GM10266 (cell line): ENCODE measurements at regions not wholly inside any gene's neighbourhood (a gene's known extent, or its start where the extent isn't known, plus 50 kb on each side); places are given as distances from the start of the nearest gene placed in this dataset.

Source experiments
- DNase-seq: peaks from one replicate; pipeline ENCODE4 v3.0.0; 2012; ENCODE audit errors: extremely low spot score
- TF ChIP-seq, protein P1 (sequence below): IDR thresholded peaks from 2 replicates; pipeline ENCODE4 v1.5.1; 2012; ENCODE audit warnings: mild to moderate bottlenecking, low read depth; ENCODE audit not compliant: control insufficient read depth, insufficient read depth; ENCODE audit errors: missing control alignments

DNA sequence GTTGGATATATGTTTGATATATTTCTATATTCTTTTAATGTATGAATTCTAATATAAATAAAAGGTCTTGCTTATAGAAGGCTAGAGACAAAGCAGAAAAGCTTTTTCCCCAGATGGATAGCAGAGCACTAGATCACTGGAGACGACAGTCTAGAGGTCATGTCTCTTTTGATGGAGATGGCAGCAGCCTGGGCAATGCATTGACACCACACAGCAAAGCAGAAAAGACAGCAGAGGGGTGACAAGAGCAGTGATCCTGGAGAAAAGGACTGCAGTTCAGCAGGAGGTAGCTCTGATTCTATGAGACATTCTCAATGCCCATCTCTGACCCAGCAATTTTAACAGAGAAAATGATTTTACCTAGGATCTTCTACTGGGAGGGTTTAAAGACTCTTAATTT, 210.6 kb downstream of the DTHD1 start:
- TF ChIP-seq, protein P1, sequence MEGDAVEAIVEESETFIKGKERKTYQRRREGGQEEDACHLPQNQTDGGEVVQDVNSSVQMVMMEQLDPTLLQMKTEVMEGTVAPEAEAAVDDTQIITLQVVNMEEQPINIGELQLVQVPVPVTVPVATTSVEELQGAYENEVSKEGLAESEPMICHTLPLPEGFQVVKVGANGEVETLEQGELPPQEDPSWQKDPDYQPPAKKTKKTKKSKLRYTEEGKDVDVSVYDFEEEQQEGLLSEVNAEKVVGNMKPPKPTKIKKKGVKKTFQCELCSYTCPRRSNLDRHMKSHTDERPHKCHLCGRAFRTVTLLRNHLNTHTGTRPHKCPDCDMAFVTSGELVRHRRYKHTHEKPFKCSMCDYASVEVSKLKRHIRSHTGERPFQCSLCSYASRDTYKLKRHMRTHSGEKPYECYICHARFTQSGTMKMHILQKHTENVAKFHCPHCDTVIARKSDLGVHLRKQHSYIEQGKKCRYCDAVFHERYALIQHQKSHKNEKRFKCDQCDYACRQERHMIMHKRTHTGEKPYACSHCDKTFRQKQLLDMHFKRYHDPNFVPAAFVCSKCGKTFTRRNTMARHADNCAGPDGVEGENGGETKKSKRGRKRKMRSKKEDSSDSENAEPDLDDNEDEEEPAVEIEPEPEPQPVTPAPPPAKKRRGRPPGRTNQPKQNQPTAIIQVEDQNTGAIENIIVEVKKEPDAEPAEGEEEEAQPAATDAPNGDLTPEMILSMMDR, result no peak
- DNase-seq, result no peak

DNA sequence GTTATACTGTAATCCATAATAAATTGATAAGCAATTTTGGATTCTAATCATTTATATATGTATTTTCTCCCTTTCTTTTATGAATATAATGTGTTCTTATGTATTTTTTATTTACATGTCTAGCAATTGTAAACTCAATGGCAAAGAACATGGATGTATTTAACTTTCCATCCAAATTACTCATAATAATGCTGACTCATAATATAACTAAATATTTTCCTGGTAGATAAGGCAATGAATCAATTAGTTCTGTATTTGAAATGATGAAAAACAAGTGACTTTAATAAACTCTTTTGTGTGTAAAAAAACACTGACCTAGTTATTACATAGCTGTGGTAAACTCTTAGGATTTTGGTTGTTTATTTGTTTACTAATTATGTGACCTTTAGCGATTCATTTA, 211.2 kb downstream of the DTHD1 start:
- DNase-seq, result no peak

DNA sequence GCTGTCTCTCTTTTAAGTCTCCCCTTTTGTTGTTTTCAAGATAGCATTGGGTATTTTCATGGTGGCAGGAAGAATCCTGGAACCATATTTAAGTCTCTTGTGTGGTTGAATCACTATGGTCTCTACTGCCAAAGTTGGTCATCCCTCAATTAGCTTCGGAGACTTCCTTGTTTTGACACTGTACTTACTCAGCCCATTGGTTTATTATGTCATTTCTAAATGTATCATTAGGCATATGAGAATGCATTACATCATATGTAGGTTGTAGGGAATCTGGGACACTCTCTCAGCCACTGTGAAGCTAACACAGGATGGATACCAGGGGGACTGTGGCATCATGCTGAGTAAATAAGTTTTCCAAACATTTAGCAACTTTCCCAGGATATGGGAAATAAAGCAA, 211.8 kb downstream of the DTHD1 start:
- TF ChIP-seq, protein P1, result no peak
- no peak for DNase-seq

More for the DNA sequence above, 211.2 kb downstream of the DTHD1 start:
- TF ChIP-seq, protein P1, result no peak

DNA sequence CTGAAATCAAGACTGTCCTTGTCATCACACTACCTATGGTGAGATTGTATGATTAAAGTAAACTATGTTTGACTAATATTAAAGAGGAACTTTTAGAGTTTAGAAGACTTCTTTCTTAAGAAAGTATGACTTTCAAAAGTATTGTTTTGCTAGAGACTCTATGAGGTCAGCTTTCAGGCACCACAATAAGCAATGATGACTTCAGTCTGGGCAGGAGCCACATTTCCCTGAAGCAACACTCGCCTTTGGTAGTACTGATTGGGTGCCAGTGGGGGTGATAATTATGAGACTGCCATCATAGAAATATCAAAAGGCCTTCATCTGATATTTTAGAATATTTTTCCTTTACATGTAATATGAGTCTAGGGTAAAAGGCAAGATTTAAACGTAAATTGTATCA, 212.6 kb downstream of the DTHD1 start:
- no peak for DNase-seq
- TF ChIP-seq, protein P1, result no peak

DNA sequence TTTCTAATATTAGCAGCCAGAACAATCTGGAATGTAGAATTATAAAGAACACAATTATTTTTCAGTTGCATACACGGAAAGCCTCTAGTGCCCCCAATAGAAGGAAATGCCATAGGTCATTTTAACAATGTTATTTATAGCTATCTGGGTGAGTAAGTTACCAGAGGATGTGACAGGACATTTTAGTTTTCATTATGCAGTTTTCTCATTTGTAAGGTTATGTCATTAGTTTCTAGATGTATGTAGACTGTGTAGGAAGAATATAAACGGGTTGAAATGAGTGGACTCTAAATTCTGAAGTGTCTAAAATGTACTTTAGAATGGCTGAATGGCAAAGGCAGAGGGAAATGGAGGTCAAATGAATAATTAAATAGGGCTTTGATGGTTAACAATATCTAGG, 213.3 kb downstream of the DTHD1 start:
- DNase-seq, result no peak
- TF ChIP-seq, protein P1, result no peak

DNA sequence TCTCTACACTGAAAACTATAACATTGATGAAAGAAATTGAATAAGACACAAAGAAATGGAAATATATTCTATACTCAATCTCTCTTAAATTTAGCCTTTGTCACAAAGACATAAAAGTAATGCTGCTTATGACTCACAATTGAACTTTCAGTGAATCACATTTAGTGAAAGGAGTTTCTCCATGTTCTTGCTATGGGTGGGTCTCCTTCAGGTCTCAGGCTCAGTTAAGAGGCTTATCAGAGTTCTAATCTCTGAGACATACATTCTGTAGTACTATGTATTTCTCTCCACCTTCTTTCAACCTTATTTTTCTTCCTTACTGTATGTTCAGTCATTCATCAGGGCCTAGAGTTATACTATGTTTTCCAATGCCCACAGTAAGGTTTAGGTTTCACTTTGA, 220.9 kb downstream of the DTHD1 start:
- TF ChIP-seq, protein P1, result no peak
- no peak for DNase-seq

DNA sequence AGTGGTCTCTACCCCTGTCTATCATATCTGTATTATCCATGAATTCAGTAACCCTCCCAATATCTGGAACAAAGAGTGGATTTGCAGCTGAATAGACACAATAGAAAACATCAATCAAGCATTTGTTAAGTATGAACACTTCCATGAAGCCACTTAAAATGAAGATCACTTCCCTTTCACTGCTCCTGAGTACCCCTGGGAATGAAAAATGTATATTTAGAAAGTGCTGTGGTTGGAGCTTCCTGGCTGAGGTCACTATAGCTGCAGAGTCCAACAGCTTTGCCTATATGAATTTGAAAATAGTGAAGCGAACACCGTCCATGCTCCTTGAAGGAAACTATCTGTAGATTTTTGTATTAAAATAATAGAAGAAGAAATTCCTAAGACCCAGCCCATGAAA, 227.0 kb downstream of the DTHD1 start:
- DNase-seq, result no peak
- TF ChIP-seq, protein P1, result no peak
